Testis (tissue), 2 donors: ENCODE measurements at regions not wholly inside any gene's neighbourhood (a gene's known extent, or its start where the extent isn't known, plus 50 kb on each side); places are given as distances from the start of the nearest gene placed in this dataset.

ENCODE experiments used
- POLR2A ChIP-seq: fragments of 450-650 bp; IDR thresholded peaks from one replicate; pipeline ENCODE4 v1.6.1; 2017; ENCODE audit warnings: antibody characterized with exemption, mild to moderate bottlenecking, moderate library complexity
- TF ChIP-seq, protein P1 (sequence below), 3 experiments: fragments of 450-650 bp in 2 of 3; fragments of 200-600 bp in 1 of 3; sonication (generic) in 1 of 3; IDR thresholded peaks; one replicate each; pipeline ENCODE4 v1.5.1; 2016 to 2019; ENCODE audit warnings: antibody characterized with exemption in 3 of 3, mild to moderate bottlenecking in 2 of 3, moderate library complexity in 1 of 3

DNA sequence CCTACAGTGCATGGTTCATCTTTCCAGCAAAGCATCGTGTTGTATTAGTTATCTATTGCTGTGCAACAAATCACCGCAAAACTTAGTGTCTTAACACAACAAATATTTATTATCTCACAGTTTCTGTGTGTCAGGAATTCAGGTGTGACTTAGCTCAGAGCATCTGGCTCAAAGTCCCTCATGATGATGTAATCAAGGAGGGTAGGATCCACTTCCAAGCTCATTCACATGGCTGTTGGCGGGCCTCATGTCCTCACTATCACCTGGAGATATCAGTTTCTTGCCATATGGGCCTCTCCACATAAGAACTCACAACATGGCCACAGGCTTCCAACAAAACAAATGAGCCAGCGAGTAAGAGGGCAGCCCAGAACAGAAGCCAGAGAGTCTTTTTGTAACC lies 135.6 kb upstream of the GJB5 start:
- TF ChIP-seq, protein P1, sequence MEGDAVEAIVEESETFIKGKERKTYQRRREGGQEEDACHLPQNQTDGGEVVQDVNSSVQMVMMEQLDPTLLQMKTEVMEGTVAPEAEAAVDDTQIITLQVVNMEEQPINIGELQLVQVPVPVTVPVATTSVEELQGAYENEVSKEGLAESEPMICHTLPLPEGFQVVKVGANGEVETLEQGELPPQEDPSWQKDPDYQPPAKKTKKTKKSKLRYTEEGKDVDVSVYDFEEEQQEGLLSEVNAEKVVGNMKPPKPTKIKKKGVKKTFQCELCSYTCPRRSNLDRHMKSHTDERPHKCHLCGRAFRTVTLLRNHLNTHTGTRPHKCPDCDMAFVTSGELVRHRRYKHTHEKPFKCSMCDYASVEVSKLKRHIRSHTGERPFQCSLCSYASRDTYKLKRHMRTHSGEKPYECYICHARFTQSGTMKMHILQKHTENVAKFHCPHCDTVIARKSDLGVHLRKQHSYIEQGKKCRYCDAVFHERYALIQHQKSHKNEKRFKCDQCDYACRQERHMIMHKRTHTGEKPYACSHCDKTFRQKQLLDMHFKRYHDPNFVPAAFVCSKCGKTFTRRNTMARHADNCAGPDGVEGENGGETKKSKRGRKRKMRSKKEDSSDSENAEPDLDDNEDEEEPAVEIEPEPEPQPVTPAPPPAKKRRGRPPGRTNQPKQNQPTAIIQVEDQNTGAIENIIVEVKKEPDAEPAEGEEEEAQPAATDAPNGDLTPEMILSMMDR (IDR thresholded peaks at IDR 0.05): no peak
- no peak for TF ChIP-seq POLR2A
